Middle frontal gyrus (tissue), 1 donor: ENCODE measurements at regions not wholly inside any gene's neighbourhood (a gene's known extent, or its start where the extent isn't known, plus 50 kb on each side); places are given as distances from the start of the nearest gene placed in this dataset.
A peak's percentile ranks its signal among the peaks of the same experiment; 100 is the strongest.

Source experiments
- DNase-seq: peaks from one replicate; pipeline ENCODE4 v3.0.0-alpha.2; 2015; ENCODE audit warnings: low spot score; ENCODE audit errors: extremely low spot score

DNA sequence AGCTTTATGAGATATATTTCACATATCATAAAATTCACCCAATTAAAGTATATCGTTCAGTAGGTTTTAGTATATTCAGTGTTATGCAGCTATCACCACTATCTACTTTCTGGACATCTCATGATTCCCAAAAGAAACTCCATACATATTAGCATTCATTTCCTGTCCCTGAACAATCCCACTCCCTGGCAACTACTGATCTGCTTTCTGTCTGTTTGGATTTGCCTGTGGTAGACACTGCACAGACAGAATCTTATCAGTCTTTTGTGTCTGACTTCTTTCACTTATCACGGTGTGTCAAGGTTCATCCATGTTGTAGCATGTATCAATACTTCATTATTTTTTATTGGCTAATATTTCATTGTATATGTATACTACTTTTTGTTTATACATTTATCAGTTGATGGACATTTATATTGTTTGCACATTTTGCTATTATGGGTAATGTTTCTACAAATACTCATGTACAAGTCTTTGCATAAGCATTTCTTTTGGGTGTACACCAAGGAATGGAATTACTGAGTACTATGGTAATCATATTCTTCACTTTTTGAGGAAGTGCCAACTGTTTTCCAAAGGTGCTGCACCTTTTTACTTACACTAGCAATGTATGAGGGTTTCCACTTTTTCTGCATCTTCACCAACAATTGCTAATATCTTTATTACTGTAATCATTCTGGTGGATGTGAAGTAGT is 373.9 kb downstream of the AASDHPPT start:
- DNase-seq: no peak

DNA sequence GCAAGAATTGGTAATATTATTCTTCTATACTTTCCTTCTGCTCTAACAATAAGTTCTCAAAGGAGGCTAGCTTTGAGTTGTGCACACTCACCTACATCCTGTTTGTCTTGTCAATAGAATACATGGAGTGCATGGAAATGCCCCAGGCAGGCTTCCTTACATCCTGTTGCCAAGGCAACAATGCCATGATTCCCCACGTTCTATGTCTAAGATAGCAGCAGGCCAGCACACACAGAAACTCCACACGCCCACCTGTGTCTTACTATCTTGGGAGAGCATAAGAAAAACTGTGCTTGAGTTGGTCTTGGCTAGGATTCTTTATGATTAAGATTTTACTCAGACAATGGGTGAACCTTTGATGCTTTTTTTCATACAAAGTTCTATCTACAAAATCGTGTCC is 379.2 kb downstream of the AASDHPPT start:
- DNase-seq: peak; percentile 42

DNA sequence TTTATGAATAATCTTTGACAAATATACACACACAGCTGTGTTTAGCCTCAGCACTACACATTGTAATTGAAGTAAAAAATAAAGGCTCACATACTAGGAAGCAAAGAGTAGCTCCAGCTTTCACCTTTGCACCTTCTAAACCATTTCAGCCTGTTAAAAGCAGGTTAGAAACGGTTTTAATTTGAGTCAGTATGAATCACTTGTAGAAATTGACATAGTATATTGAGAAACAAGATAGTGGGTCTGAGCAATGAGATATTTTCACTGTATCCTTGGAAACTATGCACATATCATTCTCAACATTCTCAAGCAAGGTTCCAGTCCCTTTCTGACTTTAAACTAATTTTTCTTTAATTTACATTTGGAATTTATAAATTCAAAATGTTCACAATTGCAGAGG is 380.3 kb downstream of the AASDHPPT start:
- no peak for DNase-seq

DNA sequence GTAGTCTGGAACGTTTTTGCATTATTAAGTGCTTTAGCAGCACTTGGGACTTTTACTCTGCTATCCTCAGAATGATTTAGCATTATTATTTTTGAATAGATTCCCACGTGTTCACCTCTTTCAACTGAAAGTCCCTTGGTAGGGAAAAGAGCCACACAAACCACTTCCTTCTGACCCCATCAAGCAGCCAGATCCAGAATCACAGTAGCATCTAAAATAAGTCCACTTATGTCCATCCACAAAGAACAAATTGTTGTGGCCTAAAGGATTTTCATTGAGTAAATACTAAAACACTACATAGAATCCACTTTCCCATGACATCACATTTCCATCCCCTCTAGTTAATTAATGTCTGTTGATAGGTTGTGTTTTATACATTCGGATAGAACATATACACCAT is 381.7 kb downstream of the AASDHPPT start:
- no peak for DNase-seq

DNA sequence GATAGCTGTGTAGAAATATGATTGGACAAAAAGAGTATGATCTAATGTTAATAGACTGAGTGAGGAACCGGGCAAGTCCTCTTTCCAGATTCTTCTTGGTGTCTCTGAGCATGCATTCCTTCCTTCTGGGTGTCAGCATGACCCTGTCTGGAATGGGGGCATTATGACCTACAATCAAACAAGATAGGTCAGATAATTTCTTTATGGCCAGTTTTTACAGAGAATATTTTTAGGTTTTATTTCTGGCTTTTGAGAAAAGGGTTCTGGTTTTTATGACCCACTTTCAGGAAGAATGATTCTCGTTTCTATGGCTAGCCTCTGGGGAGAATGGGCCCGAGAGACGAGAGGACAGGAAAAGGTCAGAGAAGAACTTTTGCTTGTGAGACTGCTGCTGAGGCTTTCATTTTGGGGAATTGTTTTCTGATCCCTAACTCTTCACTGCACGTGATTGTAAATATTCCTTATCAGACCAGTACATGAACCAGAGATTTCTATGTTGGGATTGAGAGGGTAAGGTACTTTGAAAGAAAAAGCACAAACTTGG is 383.8 kb downstream of the AASDHPPT start:
- DNase-seq: no peak

DNA sequence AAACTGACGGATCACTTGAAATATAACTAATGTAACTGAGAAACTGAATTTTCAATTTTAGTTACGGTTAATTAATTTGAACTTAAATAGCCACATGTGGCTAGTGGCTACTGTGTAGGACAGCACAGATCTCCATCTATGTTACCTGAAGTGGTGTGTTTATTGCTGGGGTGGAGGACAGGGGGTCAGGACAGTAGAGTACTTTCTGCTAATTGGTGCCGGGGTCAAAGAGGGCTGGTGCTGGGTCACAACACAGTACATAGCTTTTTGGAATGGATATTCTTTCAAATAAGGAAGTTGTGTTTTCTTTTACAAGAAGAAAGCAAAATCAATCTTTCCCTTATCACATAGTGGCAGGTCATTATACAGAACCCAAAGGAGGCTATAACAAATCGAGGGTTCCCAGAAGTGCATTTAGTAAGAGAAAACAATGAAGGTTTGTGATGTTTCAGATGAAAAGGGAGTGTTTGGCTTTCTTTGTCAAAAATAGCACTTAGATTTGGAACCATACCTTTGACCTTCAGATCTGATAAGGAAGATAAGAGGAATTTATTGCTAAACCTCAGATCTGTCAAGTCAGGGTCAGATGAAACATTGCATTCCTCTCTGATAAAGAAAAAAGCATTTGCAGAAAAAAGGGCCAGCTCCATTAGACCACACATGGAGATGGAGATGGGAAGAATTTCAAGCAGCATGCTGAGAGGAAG is 384.5 kb downstream of the AASDHPPT start:
- no peak for DNase-seq

DNA sequence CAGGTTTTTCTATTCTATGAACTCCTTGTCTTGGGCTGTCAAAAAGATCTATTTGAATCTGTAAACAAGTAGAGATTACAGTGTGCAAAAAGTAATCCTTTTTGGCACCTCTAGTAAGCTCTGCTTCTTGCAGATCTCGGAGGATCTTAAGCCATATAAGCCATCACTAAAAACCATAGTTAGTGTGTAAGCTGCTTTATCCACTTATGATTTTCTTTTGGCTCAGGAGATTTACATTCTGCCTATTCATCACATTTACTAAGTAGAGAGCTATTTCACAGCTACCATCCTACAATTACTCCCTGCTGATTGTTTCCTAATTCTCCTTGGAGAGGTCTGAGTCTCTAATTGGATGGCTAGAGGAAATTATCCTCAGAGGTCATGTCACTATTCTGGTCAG is 385.7 kb downstream of the AASDHPPT start:
- no peak for DNase-seq

DNA sequence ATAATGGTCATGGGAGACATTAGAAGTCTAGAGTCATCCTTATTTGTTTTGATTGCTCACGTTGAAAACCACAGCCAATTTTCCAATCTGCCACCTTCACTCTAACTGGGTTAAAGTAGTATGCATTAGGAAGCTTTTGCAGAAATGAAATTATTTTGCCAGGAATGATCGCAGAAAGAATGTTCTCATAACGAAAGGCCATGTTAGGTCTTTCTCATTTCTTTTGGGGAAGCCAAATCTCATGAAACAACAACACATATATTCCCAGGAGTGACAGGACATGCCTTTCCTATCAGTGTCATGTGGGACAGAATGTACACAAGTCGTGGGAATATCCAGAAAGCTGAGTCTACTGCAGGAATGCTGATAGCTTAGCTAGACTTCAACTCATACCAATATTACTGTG is 386.3 kb downstream of the AASDHPPT start:
- DNase-seq: no peak

DNA sequence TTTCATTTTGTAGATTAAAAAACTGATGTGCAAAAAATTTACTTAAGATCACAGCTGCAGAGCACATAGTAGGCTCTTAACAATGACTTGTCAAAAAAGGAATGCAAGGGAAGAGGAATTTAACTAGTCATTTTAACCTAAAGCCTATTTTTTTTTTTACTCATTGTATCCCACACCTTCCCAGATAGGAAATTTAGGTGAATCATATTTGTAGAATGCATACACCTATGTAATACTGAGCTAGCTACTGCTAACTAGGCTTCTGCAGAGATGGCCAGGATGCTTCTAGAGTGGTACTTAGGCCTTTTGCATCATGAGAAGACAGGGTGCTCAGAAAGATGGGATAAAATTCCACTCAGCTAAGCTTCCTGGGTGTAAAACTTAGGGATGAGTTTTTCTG is 387.3 kb downstream of the AASDHPPT start:
- DNase-seq: no peak

DNA sequence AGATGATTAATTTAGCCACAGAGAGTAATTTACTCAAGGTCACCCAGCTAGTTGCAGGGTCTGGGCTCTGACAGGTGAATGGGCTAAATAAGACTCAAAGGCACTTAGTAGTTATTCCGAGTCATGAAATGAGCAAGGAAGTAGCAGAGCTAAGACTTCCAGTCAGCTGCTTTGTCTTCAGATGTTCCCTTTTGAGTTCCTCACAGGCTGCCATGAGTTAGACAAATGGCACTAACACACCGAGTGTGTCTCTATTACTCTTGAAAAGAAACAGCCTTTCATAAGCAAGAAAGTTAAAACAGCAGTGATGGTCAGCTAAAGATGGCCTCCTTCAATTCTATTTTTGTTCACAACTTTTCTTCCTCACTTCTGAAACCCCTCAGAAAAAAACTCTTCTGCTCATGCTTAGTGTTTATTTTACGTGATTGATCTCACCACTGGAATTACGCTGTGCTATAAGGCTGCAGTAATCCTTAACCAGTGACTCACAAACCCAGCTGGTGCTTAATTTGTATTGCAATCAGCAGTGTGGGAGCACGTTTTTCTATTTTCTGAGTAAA is 389.1 kb downstream of the AASDHPPT start:
- no peak for DNase-seq

DNA sequence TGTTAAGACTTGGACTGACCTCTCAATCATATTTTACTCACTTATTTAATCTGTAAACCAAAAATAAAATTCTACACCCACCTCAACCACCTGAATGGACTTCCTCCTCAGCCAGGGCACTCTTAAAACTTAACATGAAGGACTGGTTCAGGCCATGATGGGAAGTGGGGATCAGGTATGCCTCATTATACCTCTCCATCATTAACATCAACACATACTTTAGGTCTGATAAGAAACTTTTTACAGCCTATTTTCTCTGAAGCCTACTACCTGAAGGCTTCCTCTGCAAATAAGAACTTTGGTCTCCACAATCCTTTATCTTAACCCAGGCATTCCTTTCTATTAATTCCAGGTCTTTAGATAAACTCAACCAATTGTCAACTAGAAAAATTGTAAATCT is 390.0 kb downstream of the AASDHPPT start:
- DNase-seq: no peak

DNA sequence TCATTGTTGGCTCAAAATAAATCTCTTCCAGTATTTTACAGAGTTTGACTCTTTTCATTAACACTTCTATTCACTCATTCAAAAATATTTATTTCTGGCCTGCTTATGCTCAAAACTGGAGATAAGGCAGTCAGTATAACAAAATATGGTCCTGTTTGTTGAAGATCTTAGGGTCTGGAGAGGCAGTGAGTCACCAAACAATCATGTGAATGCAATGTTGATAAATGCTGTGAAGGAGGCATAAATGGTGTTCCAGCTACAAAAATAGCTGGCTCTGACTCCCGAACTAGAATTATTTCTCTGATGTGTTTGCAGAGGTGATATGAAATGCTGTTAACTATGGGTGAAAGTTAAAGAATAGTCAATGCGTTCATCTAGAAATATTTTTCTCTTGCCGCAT is 390.6 kb downstream of the AASDHPPT start:
- no peak for DNase-seq

DNA sequence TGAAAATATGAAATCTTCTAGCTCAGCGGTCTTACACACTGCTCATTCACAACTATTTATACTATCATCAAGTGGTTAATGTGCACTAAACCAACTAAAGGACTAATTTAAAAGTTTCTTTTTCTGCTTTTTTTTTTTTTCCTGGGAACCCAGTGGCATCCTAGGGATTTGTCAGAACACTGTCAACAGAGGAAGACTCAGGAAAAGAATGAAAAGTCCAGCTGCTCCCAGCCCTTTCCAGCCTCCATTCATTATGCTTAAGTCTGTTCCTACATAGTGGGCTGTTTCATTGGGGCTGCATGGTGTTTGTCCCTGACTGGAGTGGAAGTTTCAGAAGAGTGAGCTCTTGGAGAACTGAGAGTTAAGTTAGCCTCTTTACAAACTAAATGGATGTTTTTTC is 391.1 kb downstream of the AASDHPPT start:
- DNase-seq: no peak

DNA sequence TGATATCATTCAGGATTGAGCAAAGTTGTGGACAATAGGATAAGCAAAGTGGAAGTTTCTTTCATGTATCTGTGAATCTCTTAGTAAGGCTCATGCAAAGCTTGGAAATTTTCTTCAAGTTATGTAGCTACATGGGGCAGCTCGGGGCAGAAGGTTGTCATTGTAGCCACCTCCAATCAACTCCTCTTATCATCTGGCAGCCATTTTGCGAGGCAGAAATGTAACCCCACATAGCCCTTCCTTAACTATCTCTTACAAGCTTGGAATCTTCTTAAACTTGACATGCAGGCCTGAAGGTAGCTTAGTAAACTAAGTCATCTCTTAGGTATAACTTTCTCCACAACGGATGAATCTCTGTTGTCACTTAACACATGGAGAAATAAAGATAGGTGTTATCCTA is 392.8 kb downstream of the AASDHPPT start:
- no peak for DNase-seq

DNA sequence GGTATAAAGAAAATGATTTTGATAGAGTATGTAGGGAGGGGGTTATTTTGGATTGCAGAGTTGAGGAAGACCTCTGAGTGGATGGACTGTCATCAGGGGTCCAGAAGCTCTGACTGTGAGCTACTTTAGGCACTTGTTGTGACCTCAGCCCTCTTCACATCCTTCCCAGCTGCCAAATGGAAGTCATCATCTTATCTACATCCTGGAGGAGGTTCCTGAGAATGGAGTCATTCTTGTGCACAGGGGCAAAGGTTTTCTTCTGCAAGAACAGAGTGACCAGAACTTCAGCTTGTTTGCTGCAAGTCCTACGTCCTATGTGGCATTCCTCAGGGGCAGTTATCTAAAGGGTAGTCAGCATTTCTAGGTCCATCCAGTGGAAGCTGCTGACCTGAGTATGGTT is 393.8 kb downstream of the AASDHPPT start:
- DNase-seq: no peak

DNA sequence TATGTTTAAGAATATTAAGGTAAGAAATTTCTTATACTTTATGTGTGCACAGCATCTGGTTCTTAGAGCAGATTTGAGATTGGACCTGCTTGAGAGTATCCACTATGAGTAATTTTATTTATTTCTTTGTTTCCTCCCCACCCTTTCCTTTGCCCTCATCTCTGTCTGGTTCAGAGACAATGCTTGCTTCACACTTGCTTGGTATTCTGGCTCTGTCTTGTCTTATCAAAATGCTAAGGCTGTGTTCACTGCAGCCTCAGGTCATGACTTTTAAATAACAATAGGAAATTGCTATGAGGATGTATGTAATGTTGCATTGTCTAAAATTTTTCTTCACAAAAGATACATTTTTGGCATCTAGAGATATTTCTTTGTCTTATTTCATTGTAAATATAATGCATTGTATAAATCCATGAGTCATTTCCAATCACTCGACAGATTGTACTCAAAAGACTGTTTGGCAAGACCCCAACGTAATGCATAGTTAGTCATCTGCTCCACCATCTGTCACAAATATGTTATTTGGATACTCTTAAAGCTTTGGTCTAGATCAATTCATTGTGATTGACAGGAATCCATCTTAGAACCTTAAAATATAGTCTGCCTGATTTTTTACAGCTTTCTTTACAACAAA is 395.7 kb downstream of the AASDHPPT start:
- no peak for DNase-seq

DNA sequence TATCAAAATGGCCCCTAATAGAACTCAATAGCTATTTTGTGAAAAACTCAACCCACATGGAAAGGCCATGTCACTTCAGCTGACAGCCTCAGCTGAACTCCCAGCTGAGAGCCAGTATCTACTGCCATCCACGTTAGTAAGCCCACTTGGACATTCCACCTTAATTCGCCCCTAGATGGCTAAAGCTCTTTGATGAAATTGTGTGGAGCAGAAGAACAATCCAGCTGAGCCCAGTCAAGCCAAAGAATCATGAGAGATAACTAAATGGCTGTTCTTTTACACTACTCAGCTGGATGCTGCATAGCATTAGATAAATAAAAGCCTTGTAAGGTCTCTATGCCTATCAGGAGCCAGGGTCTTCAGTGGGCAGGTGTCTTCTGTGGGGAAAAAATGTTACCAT is 396.8 kb downstream of the AASDHPPT start:
- no peak for DNase-seq

DNA sequence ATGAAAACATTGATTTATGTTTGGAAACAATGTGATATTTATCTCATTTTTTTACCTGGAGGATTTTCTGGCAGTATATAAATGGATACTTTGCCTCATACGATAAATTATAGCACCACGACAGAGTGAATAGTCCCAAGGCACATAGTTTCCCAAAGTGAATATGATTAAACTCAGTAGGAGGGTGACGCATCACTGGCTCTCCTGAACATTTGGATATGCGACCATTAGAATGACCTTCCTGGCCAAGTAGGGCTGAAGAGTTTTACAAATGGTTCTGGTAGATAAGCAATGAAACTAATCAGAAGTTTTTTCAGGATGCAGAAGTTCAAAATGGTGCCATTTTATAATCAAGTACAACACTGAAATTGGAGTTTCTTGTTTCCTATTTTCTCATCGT is 397.7 kb downstream of the AASDHPPT start:
- DNase-seq: no peak

DNA sequence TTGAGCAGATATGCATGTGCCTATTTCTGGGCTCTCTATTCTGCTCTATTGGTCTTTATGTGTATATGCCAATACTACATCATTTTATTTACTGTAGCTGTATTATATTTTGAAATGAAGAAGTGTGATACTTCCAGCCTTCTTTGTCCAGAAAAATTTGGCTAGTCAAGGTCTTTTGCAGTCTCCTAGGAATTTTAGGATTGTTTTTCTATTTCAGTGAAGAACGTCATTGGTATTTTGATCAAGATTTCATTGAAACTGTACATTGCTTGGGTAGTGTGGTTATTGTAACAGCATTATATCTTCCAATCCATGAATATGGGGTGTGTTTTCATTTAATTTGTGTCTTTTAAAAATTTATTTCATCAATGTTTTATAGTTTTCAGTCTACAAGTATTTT is 400.3 kb downstream of the AASDHPPT start:
- DNase-seq: no peak

DNA sequence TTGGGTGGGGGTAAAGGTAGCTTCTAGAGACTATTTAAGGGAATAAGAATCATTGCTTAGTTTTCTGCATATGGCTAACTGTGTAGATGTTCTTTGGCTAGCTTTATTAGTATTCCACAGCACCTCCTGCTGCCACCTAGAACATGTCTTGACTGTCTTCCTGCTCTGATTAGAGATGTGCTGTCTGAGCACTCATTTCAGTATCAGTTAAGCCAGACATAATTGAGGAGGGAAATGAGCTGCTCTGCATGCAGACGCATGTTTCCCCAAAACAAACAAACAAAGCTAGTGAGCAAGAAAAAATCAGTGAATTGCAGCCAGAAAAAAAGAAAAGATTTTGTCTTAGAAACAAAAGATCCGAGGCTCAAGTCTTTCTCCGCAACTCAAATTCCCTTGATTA is 402.2 kb downstream of the AASDHPPT start:
- no peak for DNase-seq

DNA sequence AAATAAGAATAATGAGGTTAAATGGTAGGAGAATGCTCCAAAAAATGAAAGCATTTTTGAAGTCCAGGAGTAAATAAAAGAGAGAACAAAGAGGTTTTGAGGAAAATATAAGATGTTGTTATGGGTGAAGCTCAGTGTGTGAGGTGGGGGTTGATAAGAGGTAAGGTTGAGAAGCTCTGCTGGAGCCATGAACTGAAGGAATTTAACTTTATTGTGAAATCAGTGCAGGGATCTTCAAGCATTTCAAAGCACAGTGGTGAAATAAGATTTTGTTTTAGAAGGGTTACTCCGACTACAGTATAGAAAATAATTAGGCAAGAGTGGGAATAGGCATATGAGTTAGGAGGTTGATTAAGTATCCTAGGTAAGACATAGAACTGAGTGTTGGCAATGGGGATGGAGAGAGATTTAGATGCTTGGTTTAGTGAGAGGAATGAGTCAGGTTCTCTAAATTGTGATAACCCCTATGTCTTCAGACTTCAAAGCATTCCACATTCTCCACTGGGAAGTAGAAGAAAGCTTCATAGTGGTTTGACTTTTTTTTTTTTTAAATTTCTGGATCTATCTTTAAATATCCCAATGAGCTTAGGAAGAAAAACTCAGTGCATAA is 403.2 kb downstream of the AASDHPPT start:
- DNase-seq: no peak
